HG03354 (cell line): ENCODE measurements at regions not wholly inside any gene's neighbourhood (a gene's known extent, or its start where the extent isn't known, plus 50 kb on each side); places are given as distances from the start of the nearest gene placed in this dataset.
A peak's percentile ranks its signal among the peaks of the same experiment; 100 is the strongest.

Experiments used
- ATAC-seq: cut with Tn5 transposase; IDR thresholded peaks from one replicate; pipeline ENCODE4 v1.9.1; 2021; ENCODE audit warnings: mild to moderate bottlenecking; ENCODE audit not compliant: unreplicated experiment, poor library complexity, severe bottlenecking

DNA sequence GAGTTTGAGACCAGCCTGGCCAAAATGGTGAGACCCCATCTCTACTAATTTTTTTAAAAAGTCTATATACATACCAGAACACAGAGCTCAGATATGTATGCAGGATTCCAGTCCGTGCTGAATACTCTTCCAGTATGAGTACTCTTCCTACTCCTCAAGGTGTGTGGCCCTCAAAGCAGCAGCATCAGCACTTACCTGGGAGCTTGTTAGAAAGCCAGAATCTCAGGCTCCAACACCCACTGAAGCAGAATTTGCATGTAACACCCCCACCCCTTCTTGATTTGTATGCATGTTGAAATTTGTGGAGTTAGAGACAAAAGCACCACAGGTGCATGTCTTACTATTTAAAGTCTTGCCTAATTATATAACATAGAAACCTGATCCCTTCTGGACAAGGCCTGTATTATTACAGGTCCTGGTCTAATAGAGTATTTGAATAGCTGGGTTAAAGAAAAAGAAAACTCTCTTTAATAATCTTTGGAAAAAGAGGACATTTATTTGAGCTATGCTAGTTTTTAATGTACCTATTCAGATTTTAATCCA is 50.3 kb upstream of the NFE2L2 start:
- ATAC-seq, result no peak

GRCh38 chr2:177315364-177315763 is 50.8 kb upstream of the NFE2L2 start:
- no peak for ATAC-seq

GRCh38 chr2:177316756-177317155 is 52.2 kb upstream of the NFE2L2 start:
- ATAC-seq, result no peak

- no peak for ATAC-seq
Observed at GRCh38 chr2:177317443-177317842, 52.9 kb upstream of the NFE2L2 start.

GRCh38 chr2:177317857-177318256 is 53.3 kb upstream of the NFE2L2 start:
- no peak for ATAC-seq

- no peak for ATAC-seq
Observed at GRCh38 chr2:177318613-177319012, 54.1 kb upstream of the NFE2L2 start.

- ATAC-seq, result no peak
Observed at GRCh38 chr2:177320596-177320995, 56.1 kb upstream of the NFE2L2 start.

- ATAC-seq, result no peak
Observed at GRCh38 chr2:177322801-177323261, 58.3 kb upstream of the NFE2L2 start.

DNA sequence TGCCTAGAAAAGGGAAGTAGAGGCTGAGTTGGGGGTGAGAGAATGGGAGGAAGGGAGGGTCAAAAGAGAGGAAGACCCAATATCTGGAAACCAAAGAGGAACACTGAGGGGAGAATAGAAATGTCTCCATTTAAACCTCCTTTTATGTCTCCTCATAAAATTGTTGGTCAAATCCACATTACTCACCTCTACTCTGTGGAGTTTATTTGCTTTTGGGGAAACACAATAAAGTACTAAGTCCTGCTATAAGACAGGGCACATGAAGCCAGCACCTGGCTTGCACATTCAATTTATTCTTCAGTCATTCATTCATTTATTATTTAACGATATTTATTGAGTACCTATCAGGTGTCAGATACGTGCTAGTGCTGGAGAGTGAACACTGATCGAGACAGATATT is 60.3 kb upstream of the NFE2L2 start:
- no peak for ATAC-seq

DNA sequence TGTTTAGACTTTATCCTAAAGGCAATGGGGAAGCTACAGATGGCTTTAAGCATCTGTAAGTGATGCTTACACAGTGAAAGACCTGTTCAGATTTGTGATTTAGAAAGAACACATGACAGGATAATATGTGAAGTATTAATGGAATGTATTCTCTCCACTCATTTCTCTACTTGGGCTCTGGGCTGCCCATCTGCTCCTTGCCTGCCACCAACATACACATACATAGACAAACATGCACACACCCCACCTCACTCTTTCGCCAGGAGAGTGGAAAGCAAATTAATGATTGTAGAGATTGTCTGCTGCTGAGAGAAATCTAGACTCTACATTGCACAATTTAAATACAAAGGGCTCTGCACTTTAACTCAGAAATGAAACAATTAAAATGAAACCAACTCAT is 61.0 kb upstream of the NFE2L2 start:
- peak; percentile 92 for ATAC-seq

GRCh38 chr2:177326005-177326404 is 61.5 kb upstream of the NFE2L2 start:
- peak; percentile 20 for ATAC-seq

GRCh38 chr2:177326591-177326990 is 62.1 kb upstream of the NFE2L2 start:
- ATAC-seq, result no peak

GRCh38 chr2:177327009-177327408 is 62.5 kb upstream of the NFE2L2 start:
- ATAC-seq, result no peak

DNA sequence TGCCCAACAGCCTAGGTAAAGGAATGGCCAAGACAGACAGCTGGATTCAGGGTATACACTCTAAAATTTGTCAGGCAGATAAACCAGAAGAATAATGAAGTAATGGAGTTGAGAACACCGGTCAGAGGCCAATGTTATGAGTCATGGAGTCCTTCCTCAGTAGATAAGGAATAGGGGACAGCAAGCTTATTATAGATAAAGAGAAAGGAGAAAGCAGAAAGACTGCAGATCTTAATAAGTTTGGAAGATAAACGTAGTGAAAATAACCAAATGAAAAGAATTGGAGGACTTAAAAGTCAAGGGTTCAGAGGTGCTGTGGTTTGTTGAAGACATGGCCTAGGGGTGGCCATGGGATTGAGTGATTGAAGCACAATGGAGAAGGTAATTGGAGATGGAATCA is 63.5 kb upstream of the NFE2L2 start:
- no peak for ATAC-seq

DNA sequence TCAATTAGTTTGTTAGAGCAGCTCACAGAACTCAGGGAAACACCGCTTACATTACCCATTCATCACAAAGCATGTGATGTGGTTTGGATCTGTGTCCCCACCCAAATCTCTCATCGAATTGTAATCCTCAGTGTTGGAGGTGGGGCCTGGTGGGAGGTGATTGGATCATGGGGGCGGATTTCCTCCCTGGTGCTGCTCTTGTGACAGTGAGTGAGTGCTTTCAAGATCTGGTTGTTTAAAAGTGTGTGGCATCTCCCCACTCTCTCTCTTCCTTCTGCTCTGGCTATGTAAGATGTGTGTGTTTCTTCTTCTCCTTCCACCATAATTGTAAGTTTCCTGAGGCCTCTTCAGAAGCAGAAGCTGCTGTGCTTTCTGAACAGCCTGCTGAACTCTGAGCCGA is 63.5 kb upstream of the AGPS start:
- ATAC-seq, result no peak

DNA sequence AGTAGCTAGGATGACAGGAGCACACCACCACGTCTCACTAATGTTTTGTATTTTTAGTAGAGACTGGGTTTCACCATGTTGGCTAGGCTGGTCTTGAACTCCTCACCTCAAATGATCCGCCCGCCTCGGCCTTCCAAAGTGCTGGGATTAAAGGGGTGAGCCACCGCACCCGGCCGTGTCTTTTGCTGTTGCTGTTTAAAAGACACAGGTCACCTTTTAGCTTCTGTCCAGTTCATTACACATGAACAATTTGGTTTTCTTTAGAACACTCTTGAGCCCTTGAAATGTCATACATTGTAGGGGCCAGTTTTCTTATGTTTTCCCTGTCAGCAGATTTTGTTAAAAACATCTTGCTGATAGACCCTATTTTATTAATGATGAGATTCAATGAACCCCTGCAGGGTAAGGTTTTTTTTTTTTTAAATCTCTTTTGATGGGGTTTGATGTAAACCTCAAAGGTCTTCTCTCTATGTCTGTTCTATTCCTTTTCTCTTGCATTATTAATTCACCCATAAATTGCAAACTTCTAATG is 61.0 kb upstream of the AGPS start:
- ATAC-seq, result no peak

DNA sequence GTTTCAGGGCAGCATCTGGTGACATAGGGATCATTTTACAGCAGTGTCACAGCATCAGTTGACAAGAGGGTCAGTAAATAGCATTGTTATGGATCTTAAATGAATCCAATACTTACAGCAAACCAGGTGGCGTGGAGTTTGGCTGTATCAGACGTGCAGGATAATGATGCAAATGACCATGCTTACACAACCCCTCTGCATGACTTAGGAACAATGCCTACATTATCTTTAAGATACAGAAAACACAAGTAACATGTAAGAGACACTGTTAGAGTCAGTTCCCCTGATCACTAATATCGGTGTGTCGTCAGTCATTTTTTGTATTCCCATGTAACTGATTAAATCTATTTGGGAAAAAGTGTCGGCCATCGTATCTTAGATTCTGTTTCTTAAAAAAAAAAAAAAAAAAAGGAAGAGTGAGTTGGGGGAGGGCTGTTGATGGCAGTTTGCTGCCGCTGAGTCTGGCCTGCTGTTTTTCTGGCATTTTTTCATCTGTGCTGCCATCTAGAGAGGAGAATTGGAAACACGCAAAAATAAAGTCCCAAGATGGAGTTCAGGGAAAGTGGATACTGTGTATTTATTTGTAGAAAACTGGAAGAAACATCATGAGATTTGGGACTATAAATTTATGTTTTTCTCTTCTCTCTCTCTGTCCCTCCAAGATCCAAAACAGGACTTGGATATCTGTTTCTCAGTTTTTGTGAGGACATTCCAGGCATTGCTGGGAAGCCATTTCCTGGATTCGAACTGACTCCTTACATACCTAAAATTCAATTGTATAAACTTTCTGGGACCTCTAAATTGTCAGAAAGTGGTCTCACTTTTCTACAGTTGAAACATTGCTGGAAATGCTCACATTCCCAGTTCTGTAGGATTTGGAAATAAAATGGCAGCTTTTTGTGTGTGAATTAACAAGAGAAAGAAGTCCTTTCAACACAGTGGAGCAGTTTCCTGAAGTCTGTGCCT is 60.3 kb upstream of the AGPS start:
- peak; percentile 88 for ATAC-seq

- ATAC-seq, result no peak
Observed at GRCh38 chr2:177332992-177333388, 59.6 kb upstream of the AGPS start.

DNA sequence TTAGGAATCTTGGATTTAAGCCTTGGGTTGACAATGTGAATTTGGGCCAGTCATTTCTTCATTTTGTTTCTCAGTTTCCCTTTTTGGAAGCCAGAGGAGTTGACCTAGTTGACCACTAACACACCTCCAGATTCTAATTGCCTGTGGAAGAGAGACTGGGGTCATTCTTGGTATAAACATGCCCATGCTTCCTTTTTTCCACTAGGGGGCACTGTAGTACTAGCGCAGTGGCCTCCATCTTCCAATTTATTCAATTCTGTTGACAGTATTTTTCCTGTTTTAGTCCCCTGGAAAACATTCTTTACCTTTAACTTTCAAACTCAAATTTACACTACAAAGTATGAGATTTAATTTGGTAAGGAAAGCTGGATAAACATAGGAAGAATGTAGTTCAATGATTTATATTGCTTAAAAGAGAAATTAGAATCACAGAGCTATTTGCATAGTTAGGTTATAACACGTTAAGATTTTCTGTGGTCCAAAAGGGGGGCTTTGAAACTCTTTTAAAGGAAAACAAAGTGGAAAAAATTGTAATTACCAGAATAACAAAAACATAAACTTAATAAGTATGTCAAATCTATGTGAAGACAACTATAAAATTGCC is 57.5 kb upstream of the AGPS start:
- ATAC-seq, result no peak

GRCh38 chr2:177335917-177336450 is 56.6 kb upstream of the AGPS start:
- no peak for ATAC-seq
